GM23338 (cell line): ENCODE measurements at regions not wholly inside any gene's neighbourhood (a gene's known extent, or its start where the extent isn't known, plus 50 kb on each side); places are given as distances from the start of the nearest gene placed in this dataset.
A peak's percentile ranks its signal among the peaks of the same experiment; 100 is the strongest.

Experiments
- CTCF ChIP-seq, 2 experiments: fragments of 200-600 bp in 1 of 2; sonication (generic) in 1 of 2; conservative IDR thresholded peaks; 2 replicates each; pipeline versions ENCODE4 v1.5.1 to v1.6.1; 2016 to 2017; ENCODE audit warnings: antibody characterized with exemption in 2 of 2, low read depth in 2 of 2, mild to moderate bottlenecking in 2 of 2, moderate library complexity in 1 of 2
- EZH2 ChIP-seq: fragments of 200-600 bp; sonication (generic); IDR thresholded peaks from one replicate; pipeline ENCODE4 v1.8.0; 2017; ENCODE audit warnings: antibody characterized with exemption, mild to moderate bottlenecking, low read depth; ENCODE audit not compliant: unreplicated experiment

- TF ChIP-seq CTCF (conservative IDR thresholded peaks at IDR 0.05; ENCODE audit: low read depth in 2 of 2) (0 out of 4 replicates have a peak, but pooled peaks of 1 of the 2 experiments have one; percentile 18), EZH2 (no peak)
Measured at GRCh38 chr3:140848666-140849065, 93.0 kb upstream of the SLC25A36 start.
